GM23248 (cell line): ENCODE measurements at regions not wholly inside any gene's neighbourhood (a gene's known extent, or its start where the extent isn't known, plus 50 kb on each side); places are given as distances from the start of the nearest gene placed in this dataset.

ENCODE experiments used
- EZH2 ChIP-seq: fragments of 200-600 bp; sonication (generic); IDR thresholded peaks from 2 replicates; pipeline ENCODE4 v1.6.1; 2018; ENCODE audit warnings: antibody characterized with exemption, mild to moderate bottlenecking; ENCODE audit not compliant: insufficient read depth, poor library complexity, severe bottlenecking
- EZH2phosphoT487 ChIP-seq: fragments of 200-600 bp; sonication (generic); IDR thresholded peaks from 2 replicates; pipeline ENCODE4 v1.6.1; 2018; ENCODE audit warnings: antibody characterized with exemption, moderate library complexity, mild to moderate bottlenecking, low read depth; ENCODE audit not compliant: insufficient read depth

GRCh38 chr4:189285377-189285776 lies 655.3 kb upstream of the FRG1 start:
- TF ChIP-seq EZH2 (no peak), EZH2phosphoT487 (no peak)
